HCT116 (cell line): ENCODE measurements at regions not wholly inside any gene's neighbourhood (a gene's known extent, or its start where the extent isn't known, plus 50 kb on each side); places are given as distances from the start of the nearest gene placed in this dataset.

ENCODE experiments used
- ATAC-seq: fragments of 200-7000 bp; cut with Tn5 transposase; 2 replicates; pipeline ENCODE4 v1.9.1; 2020; ENCODE audit warnings: mild to moderate bottlenecking, moderate library complexity
- BruUV-seq: library from RNA; stranded (reverse); fragments of 400-500 nt; replicated peaks from 2 replicates; lab custom pipeline; 2021; lab: Mats Ljungman, UMichigan
- CTCF ChIA-PET: fragments of 300-600 bp; sonication (Branson Sonifier 250); formaldehyde crosslinking; loops from one replicate; lab custom pipeline; 2021; ENCODE audit warnings: antibody characterized with exemption; lab: Charles Lee
- POLR2A ChIA-PET: fragments of 300-600, 350-600 bp; sonication (Branson Sonifier 250); formaldehyde crosslinking; loops from one replicate; lab custom pipeline; 2021; ENCODE audit warnings: antibody characterized with exemption; lab: Charles Lee
- RAD21 ChIA-PET, 2 experiments: fragments of 300-600 bp; sonication (Branson Sonifier 250); formaldehyde crosslinking; loops; one replicate each; lab custom pipeline; 2023; ENCODE audit warnings: low total read pairs in 2 of 2; ENCODE audit not compliant: uncharacterized antibody in 2 of 2, unreplicated experiment in 2 of 2, low non-redundant PET in 1 of 2; lab: Charles Lee
- DNase-seq: peaks from one replicate; pipeline ENCODE4 v3.0.0-alpha.2; 2010; ENCODE audit warnings: low read depth, low spot score
- H2AFZ ChIP-seq: fragments of 200-600 bp; shearing (Covaris generic), sonication (generic); 2 replicates; pipeline ENCODE4 v1.6.1; 2017; ENCODE audit warnings: low read depth, mixed run types, mixed read lengths, antibody characterized with exemption, low read length; ENCODE audit not compliant: poor library complexity, severe bottlenecking
- H3K27ac ChIP-seq: 2 replicates; pipeline ENCODE4 v1.5.1; 2012; ENCODE audit warnings: low read depth, low read length
- H3K27me3 ChIP-seq: fragments of 200-600 bp; sonication (generic); 2 replicates; pipeline ENCODE4 v1.6.1; 2016; ENCODE audit warnings: mixed run types, low read length, mixed read lengths; ENCODE audit not compliant: insufficient read depth
- H3K36me3 ChIP-seq, 2 experiments: fragments of 200-500 bp in 1 of 2; fragments of 200-600 bp in 1 of 2; sonication (Bioruptor generic) in 1 of 2; sonication (generic) in 1 of 2; 2 replicates each; pipeline versions ENCODE4 v1.5.1 to v1.6.1; 2014 to 2016; ENCODE audit warnings: low read length in 2 of 2, inconsistent platforms in 1 of 2, mixed read lengths in 1 of 2, mixed run types in 1 of 2; ENCODE audit not compliant: insufficient read depth in 2 of 2, control insufficient read depth in 1 of 2
- H3K4me1 ChIP-seq, 2 experiments: fragments of 200-600 bp in 1 of 2; sonication (generic) in 1 of 2; 2 replicates each; pipeline versions ENCODE4 v1.5.1 to v1.6.1; 2012 to 2017; ENCODE audit warnings: low read length in 2 of 2, inconsistent platforms in 1 of 2, mild to moderate bottlenecking in 1 of 2, mixed read lengths in 1 of 2, mixed run types in 1 of 2, moderate library complexity in 1 of 2; ENCODE audit not compliant: insufficient read depth in 2 of 2, control insufficient read depth in 1 of 2
- H3K4me2 ChIP-seq: fragments of 200-600 bp; sonication (generic); 2 replicates; pipeline ENCODE4 v1.6.1; 2017; ENCODE audit warnings: mixed run types, low read length, mixed read lengths
- H3K4me3 ChIP-seq, 2 experiments: fragments of 200-600 bp in 1 of 2; sonication (generic) in 1 of 2; replicated peaks in 1 of 2; 2 replicates each; pipeline ENCODE4 v1.5.1; 2011 to 2016; ENCODE audit warnings: low read length in 2 of 2, control low read depth in 1 of 2, low read depth in 1 of 2, mild to moderate bottlenecking in 1 of 2, mixed read lengths in 1 of 2, mixed run types in 1 of 2
- H3K79me2 ChIP-seq: fragments of 200-600 bp; sonication (generic); 2 replicates; pipeline ENCODE4 v1.6.1; 2017; ENCODE audit warnings: mild to moderate bottlenecking, mixed run types, low read length, moderate library complexity, mixed read lengths; ENCODE audit not compliant: insufficient read depth
- H3K9ac ChIP-seq: fragments of 200-600 bp; sonication (generic); 2 replicates; pipeline ENCODE4 v1.6.1; 2016; ENCODE audit warnings: low read length, mixed read lengths
- H3K9me2 ChIP-seq: fragments of 200-600 bp; sonication (generic), shearing (Covaris generic); 2 replicates; pipeline ENCODE4 v1.6.1; 2017; ENCODE audit warnings: mixed run types, mild to moderate bottlenecking, moderate library complexity; ENCODE audit not compliant: insufficient read depth
- H3K9me3 ChIP-seq, 2 experiments: fragments of 200-500 bp in 1 of 2; fragments of 200-600 bp in 1 of 2; sonication (Bioruptor generic) in 1 of 2; sonication (generic) in 1 of 2; 2 replicates each; pipeline ENCODE4 v1.6.1; 2014 to 2017; ENCODE audit warnings: low read length in 2 of 2, mixed read lengths in 2 of 2, inconsistent platforms in 1 of 2, low read depth in 1 of 2, mild to moderate bottlenecking in 1 of 2, mixed run types in 1 of 2, moderate library complexity in 1 of 2; ENCODE audit not compliant: control insufficient read depth in 1 of 2, insufficient read depth in 1 of 2
- H4K20me1 ChIP-seq: fragments of 200-600 bp; sonication (generic), shearing (Covaris generic); 2 replicates; pipeline ENCODE4 v1.6.1; 2017; ENCODE audit warnings: mixed run types, mild to moderate bottlenecking, moderate library complexity; ENCODE audit not compliant: insufficient read depth
- CBX3 ChIP-seq: IDR thresholded peaks from 2 replicates; pipeline ENCODE4 v1.6.1; 2012; ENCODE audit warnings: low read depth
- EZH2 ChIP-seq: fragments of 200-600 bp; sonication (generic); IDR thresholded peaks from 2 replicates; pipeline ENCODE4 v1.6.1; 2017; ENCODE audit warnings: antibody characterized with exemption, mixed run types
- EZH2phosphoT487 ChIP-seq: fragments of 200-600 bp; IDR thresholded peaks from 2 replicates; pipeline ENCODE4 v1.6.1; 2018; ENCODE audit warnings: antibody characterized with exemption, borderline replicate concordance
- FOSL1 ChIP-seq: IDR thresholded peaks from 2 replicates; pipeline ENCODE4 v1.6.1; 2012; ENCODE audit warnings: low read depth
- JUND ChIP-seq: IDR thresholded peaks from 2 replicates; pipeline ENCODE4 v1.6.1; 2012
- POLR2A ChIP-seq: IDR thresholded peaks from 2 replicates; pipeline ENCODE4 v1.7.0; 2011; ENCODE audit warnings: borderline replicate concordance; ENCODE audit not compliant: insufficient read depth, insufficient read length; ENCODE audit errors: extremely low read depth
- POLR2AphosphoS5 ChIP-seq: IDR thresholded peaks from 2 replicates; pipeline ENCODE4 v1.6.1; 2011; ENCODE audit warnings: mild to moderate bottlenecking, low read depth, low read length, moderate library complexity
- RAD21 ChIP-seq: IDR thresholded peaks from 2 replicates; pipeline ENCODE4 v1.6.1; 2012; ENCODE audit warnings: low read depth, mild to moderate bottlenecking
- REST ChIP-seq: IDR thresholded peaks from 2 replicates; pipeline ENCODE4 v1.6.1; 2012; ENCODE audit warnings: low read depth
- SRF ChIP-seq: IDR thresholded peaks from 2 replicates; pipeline ENCODE4 v1.6.1; 2012; ENCODE audit warnings: low read depth
- YY1 ChIP-seq: IDR thresholded peaks from 2 replicates; pipeline ENCODE4 v1.6.1; 2011; ENCODE audit warnings: low read length, low read depth, moderate library complexity, mild to moderate bottlenecking; ENCODE audit not compliant: insufficient replicate concordance; ENCODE audit errors: extremely low read depth
- ZNF274 ChIP-seq: fragments of 200-500 bp; sonication (Bioruptor generic); IDR thresholded peaks from 2 replicates; pipeline ENCODE4 v1.6.1; 2014; ENCODE audit warnings: mild to moderate bottlenecking, low read depth, low read length, inconsistent platforms
- intact Hi-C: fragments of 100-400 bp; cut with micrococcal nuclease; formaldehyde crosslinking; loops from 2 replicates; pipeline ENCODE4 v1.10.0; 2022
- TF ChIP-seq, protein P1 (sequence below): IDR thresholded peaks from 2 replicates; pipeline ENCODE4 v1.6.1; 2012
- TF ChIP-seq, protein P2 (sequence below), 3 experiments: fragments of 200-600 bp in 1 of 3; sonication (generic) in 1 of 3; IDR thresholded peaks in 2 of 3; conservative IDR thresholded peaks in 1 of 3; 2 replicates each; pipeline ENCODE4 v1.5.1; 2012 to 2017; ENCODE audit warnings: low read depth in 2 of 3, low read length in 2 of 3, antibody characterized with exemption in 1 of 3, borderline replicate concordance in 1 of 3, control low read depth in 1 of 3, mild to moderate bottlenecking in 1 of 3, mixed read lengths in 1 of 3, mixed run types in 1 of 3, moderate library complexity in 1 of 3; ENCODE audit not compliant: insufficient read depth in 1 of 3

- no peak for ATAC-seq
- Histone ChIP-seq H2AFZ (no peak overlapping the region), H3K9me2 (no peaks in the 10 kb centered on the region), H3K36me3 (no peaks in the 10 kb centered on the region), H3K4me2 (no peak overlapping the region; the same call in 1 of the 2 replicates), H3K4me1 (peaks cover 3 to 22% of the 10 kb centered on the region in 2 experiments; a peak in 2 of 4 replicates), H3K79me2 (no peaks in the 10 kb centered on the region), H3K4me3 (no peak overlapping the region), H3K9ac (no peak overlapping the region), H4K20me1 (no peaks in the 10 kb centered on the region), H3K9me3 (peaks cover 0 to 4% of the 10 kb centered on the region in 2 experiments; a peak in 1 of 4 replicates), H3K27me3 (no peaks in the 10 kb centered on the region), H3K27ac (no peak overlapping the region)
- BruUV-seq: no TSS peak
- POLR2A ChIA-PET: no interaction called here
- RAD21 ChIA-PET: no interaction called here
- DNase-seq: no peak
- intact Hi-C loops: no loop called here
- CTCF ChIA-PET: interaction anchor here (1.3 to 1.4 kb wide), 2 partner anchors 10 to 49 kb away, joined by 3 read pairs; no protein-coding TSS in a partner anchor
- TF ChIP-seq SRF: no peak
Observed at GRCh38 chr3:128548021-128548420, 55.0 kb upstream of the GATA2 start.

GRCh38 chr3:128547368-128547987, 54.5 kb upstream of the GATA2 start:
- no peaks in the 10 kb centered on the region for H3K36me3 ChIP-seq
- intact Hi-C loops: no loop called here
- H3K4me2 ChIP-seq: peak overlapping the region; percentile 33
- H3K79me2 ChIP-seq: no peaks in the 10 kb centered on the region
- peaks cover 0 to 10% of the 10 kb centered on the region in 2 experiments; a peak in 1 of 4 replicates for H3K9me3 ChIP-seq
- no peaks in the 10 kb centered on the region for H3K27me3 ChIP-seq
- H4K20me1 ChIP-seq: no peaks in the 10 kb centered on the region
- no peak overlapping the region for H3K27ac ChIP-seq
- no TSS peak for BruUV-seq
- RAD21 ChIA-PET: no interaction called here
- peaks cover 3 to 22% of the 10 kb centered on the region in 2 experiments; a peak in 2 of 4 replicates for H3K4me1 ChIP-seq
- DNase-seq: no peak
- no peak overlapping the region for H3K4me3 ChIP-seq
- peak overlapping the region; percentile 39 for H2AFZ ChIP-seq
- no peak overlapping the region for H3K9ac ChIP-seq
- POLR2A ChIA-PET: no interaction called here
- no peaks in the 10 kb centered on the region for H3K9me2 ChIP-seq
- CTCF ChIA-PET: interaction anchor here (1.3 to 1.4 kb wide), 2 partner anchors 10 to 49 kb away, joined by 3 read pairs; no protein-coding TSS in a partner anchor
- peak; percentile 54 for ATAC-seq
- TF ChIP-seq, protein P1, sequence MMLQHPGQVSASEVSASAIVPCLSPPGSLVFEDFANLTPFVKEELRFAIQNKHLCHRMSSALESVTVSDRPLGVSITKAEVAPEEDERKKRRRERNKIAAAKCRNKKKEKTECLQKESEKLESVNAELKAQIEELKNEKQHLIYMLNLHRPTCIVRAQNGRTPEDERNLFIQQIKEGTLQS: no peak
- TF ChIP-seq EZH2: no peak
- TF ChIP-seq YY1: no peak
- TF ChIP-seq, protein P2, sequence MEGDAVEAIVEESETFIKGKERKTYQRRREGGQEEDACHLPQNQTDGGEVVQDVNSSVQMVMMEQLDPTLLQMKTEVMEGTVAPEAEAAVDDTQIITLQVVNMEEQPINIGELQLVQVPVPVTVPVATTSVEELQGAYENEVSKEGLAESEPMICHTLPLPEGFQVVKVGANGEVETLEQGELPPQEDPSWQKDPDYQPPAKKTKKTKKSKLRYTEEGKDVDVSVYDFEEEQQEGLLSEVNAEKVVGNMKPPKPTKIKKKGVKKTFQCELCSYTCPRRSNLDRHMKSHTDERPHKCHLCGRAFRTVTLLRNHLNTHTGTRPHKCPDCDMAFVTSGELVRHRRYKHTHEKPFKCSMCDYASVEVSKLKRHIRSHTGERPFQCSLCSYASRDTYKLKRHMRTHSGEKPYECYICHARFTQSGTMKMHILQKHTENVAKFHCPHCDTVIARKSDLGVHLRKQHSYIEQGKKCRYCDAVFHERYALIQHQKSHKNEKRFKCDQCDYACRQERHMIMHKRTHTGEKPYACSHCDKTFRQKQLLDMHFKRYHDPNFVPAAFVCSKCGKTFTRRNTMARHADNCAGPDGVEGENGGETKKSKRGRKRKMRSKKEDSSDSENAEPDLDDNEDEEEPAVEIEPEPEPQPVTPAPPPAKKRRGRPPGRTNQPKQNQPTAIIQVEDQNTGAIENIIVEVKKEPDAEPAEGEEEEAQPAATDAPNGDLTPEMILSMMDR (IDR thresholded peaks at IDR 0.05 in 2 of 3, conservative IDR thresholded peaks at IDR 0.05 in 1 of 3; ENCODE audit: borderline replicate concordance in 1 of 3, insufficient read depth in 1 of 3, low read depth in 2 of 3, low read length in 2 of 3): no peak
- TF ChIP-seq REST: no peak
- no peak for TF ChIP-seq ZNF274
- TF ChIP-seq JUND: no peak
- no peak for TF ChIP-seq FOSL1
- TF ChIP-seq CBX3: no peak
- TF ChIP-seq EZH2phosphoT487: no peak
- TF ChIP-seq POLR2AphosphoS5: no peak
- no peak for TF ChIP-seq POLR2A
- TF ChIP-seq RAD21: no peak
- TF ChIP-seq, all 23 proteins: peak for 0
